Mammary epithelial cell (primary cell): ENCODE measurements at regions not wholly inside any gene's neighbourhood (a gene's known extent, or its start where the extent isn't known, plus 50 kb on each side); places are given as distances from the start of the nearest gene placed in this dataset.

Source experiments
- EZH2 ChIP-seq: IDR thresholded peaks from 2 replicates; pipeline ENCODE4 v1.6.1; 2012; ENCODE audit warnings: low read length, inconsistent platforms, borderline replicate concordance
- TF ChIP-seq, protein P1 (sequence below), 2 donors: IDR thresholded peaks in 1 of 2; conservative IDR thresholded peaks in 1 of 2; 2 replicates each; pipeline ENCODE4 v1.5.1; 2011 to 2012; ENCODE audit warnings: inconsistent platforms in 2 of 2, low read length in 2 of 2, mild to moderate bottlenecking in 2 of 2, control low read depth in 1 of 2, low read depth in 1 of 2; ENCODE audit not compliant: insufficient read depth in 1 of 2; ENCODE audit errors: extremely low read depth in 1 of 2

DNA sequence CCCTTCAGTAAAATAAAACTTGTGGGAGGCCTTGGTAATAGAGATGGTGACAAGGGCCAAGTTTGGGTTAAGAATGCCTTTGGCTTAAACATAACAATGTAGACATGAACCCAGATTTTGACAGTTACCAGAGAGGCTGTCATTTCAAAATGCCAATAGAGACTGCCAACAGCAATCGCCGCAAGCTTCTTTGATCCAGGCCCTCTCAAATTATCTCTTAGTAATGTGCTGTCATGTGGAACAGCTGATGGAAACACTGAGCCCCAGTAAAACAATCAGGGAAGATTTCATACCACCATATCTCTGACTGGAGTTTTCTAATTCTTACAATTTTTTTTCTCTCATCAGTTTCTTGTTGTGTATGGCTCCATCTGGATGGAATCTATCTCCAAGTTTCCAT is 80.5 kb downstream of the ZNF330 start:
- TF ChIP-seq, protein P1, sequence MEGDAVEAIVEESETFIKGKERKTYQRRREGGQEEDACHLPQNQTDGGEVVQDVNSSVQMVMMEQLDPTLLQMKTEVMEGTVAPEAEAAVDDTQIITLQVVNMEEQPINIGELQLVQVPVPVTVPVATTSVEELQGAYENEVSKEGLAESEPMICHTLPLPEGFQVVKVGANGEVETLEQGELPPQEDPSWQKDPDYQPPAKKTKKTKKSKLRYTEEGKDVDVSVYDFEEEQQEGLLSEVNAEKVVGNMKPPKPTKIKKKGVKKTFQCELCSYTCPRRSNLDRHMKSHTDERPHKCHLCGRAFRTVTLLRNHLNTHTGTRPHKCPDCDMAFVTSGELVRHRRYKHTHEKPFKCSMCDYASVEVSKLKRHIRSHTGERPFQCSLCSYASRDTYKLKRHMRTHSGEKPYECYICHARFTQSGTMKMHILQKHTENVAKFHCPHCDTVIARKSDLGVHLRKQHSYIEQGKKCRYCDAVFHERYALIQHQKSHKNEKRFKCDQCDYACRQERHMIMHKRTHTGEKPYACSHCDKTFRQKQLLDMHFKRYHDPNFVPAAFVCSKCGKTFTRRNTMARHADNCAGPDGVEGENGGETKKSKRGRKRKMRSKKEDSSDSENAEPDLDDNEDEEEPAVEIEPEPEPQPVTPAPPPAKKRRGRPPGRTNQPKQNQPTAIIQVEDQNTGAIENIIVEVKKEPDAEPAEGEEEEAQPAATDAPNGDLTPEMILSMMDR (conservative IDR thresholded peaks at IDR 0.05 in 1 of 2, IDR thresholded peaks at IDR 0.05 in 1 of 2; ENCODE audit: extremely low read depth in 1 of 2, insufficient read depth in 1 of 2, low read depth in 1 of 2, low read length in 2 of 2): no peak
- TF ChIP-seq EZH2: no peak
